Activated naive CD8-positive, alpha-beta T cell treated with anti-CD3 and anti-CD28 coated beads, Interleukin-2, amount 10 ng/mL, durations not matched to agents 7 days and 5 days (primary cell): ENCODE measurements at regions not wholly inside any gene's neighbourhood (a gene's known extent, or its start where the extent isn't known, plus 50 kb on each side); places are given as distances from the start of the nearest gene placed in this dataset.

Experiments used
- ATAC-seq: fragments of 150-1000 bp; cut with Tn5 transposase; one replicate; pipeline ENCODE4 v1.10.0; 2021; ENCODE audit warnings: low read depth, moderate library complexity
- POLR2A ChIA-PET: fragments of 350-600 bp; sonication (Branson Sonifier 250); formaldehyde crosslinking; loops from one replicate; lab custom pipeline; 2021; ENCODE audit warnings: antibody characterized with exemption; lab: Charles Lee
- DNase-seq: peaks from one replicate; pipeline ENCODE4 v3.0.0; 2021
- H3K27ac Mint-ChIP-seq: one replicate; pipeline ENCODE4 v1.8.0; 2022; ENCODE audit warnings: mild to moderate bottlenecking, mixed read lengths
- H3K27me3 Mint-ChIP-seq: one replicate; pipeline ENCODE4 v1.8.0; 2022; ENCODE audit warnings: mild to moderate bottlenecking, moderate library complexity, mixed read lengths
- H3K36me3 Mint-ChIP-seq: one replicate; pipeline ENCODE4 v1.8.0; 2021; ENCODE audit warnings: mild to moderate bottlenecking, mixed read lengths
- H3K4me1 Mint-ChIP-seq: one replicate; pipeline ENCODE4 v1.8.0; 2021; ENCODE audit warnings: mixed read lengths
- H3K4me3 Mint-ChIP-seq: one replicate; pipeline ENCODE4 v1.8.0; 2022; ENCODE audit warnings: mild to moderate bottlenecking, moderate library complexity, mixed read lengths
- H3K9me3 Mint-ChIP-seq: one replicate; pipeline ENCODE4 v1.8.0; 2021; ENCODE audit warnings: mixed read lengths

DNA sequence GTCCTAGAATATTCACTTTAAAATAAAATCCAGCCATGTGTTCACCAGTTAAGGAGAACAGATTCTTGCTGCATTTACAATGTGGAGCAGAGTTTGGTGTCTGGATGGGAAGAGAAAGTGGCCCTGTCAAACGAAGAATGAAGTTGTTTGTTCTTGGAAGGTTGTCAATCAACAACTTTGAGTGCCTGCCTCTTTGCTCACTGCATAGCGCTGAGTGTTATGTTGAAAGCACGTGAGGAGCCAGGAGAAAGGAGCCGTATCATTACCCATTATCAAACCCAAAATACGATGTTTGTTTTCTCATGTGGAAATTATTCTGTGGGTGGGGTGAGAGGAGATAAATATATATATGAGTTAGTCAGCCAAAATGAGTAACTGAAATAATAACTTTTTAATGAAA is 492.5 kb upstream of the POU3F3 start:
- Mint-ChIP-seq H3K4me1 (no peaks in the 10 kb centered on the region), H3K36me3 (no peaks in the 10 kb centered on the region), H3K27ac (no peak overlapping the region), H3K4me3 (no peak overlapping the region), H3K27me3 (peaks cover 4% of the 10 kb centered on the region), H3K9me3 (no peaks in the 10 kb centered on the region)
- no peak for ATAC-seq
- DNase-seq = no peak
- POLR2A ChIA-PET = no interaction called here

- no peak overlapping the region for H3K4me3 Mint-ChIP-seq
- POLR2A ChIA-PET = no interaction called here
- H3K27me3 Mint-ChIP-seq = peaks cover 4% of the 10 kb centered on the region
- H3K4me1 Mint-ChIP-seq = no peaks in the 10 kb centered on the region
- H3K27ac Mint-ChIP-seq = no peak overlapping the region
- H3K9me3 Mint-ChIP-seq = no peaks in the 10 kb centered on the region
- ATAC-seq = no peak
- no peak for DNase-seq
- H3K36me3 Mint-ChIP-seq = no peaks in the 10 kb centered on the region
These were observed 485.8 kb upstream of the POU3F3 start for GRCh38 chr2:104368089-104368488.

- H3K9me3 Mint-ChIP-seq = no peaks in the 10 kb centered on the region
- H3K27me3 Mint-ChIP-seq = no peaks in the 10 kb centered on the region
These were observed 482.7 kb upstream of the POU3F3 start for GRCh38 chr2:104371087-104371781.

GRCh38 chr2:104375206-104375605 is 478.7 kb upstream of the POU3F3 start:
- H3K4me3 Mint-ChIP-seq = no peak overlapping the region
- peaks cover 7% of the 10 kb centered on the region for H3K4me1 Mint-ChIP-seq
- no peak for DNase-seq
- no peaks in the 10 kb centered on the region for H3K27me3 Mint-ChIP-seq
- POLR2A ChIA-PET = no interaction called here
- no peak overlapping the region for H3K27ac Mint-ChIP-seq
- H3K36me3 Mint-ChIP-seq = peaks cover 5% of the 10 kb centered on the region
- no peaks in the 10 kb centered on the region for H3K9me3 Mint-ChIP-seq
- ATAC-seq = no peak

More at GRCh38 chr2:104371087-104371781, 482.7 kb upstream of the POU3F3 start:
- POLR2A ChIA-PET = no interaction called here
- H3K4me1 Mint-ChIP-seq = no peaks in the 10 kb centered on the region
- DNase-seq = no peak
- H3K27ac Mint-ChIP-seq = no peak overlapping the region
- no peaks in the 10 kb centered on the region for H3K36me3 Mint-ChIP-seq
- no peak overlapping the region for H3K4me3 Mint-ChIP-seq
- ATAC-seq = no peak

DNA sequence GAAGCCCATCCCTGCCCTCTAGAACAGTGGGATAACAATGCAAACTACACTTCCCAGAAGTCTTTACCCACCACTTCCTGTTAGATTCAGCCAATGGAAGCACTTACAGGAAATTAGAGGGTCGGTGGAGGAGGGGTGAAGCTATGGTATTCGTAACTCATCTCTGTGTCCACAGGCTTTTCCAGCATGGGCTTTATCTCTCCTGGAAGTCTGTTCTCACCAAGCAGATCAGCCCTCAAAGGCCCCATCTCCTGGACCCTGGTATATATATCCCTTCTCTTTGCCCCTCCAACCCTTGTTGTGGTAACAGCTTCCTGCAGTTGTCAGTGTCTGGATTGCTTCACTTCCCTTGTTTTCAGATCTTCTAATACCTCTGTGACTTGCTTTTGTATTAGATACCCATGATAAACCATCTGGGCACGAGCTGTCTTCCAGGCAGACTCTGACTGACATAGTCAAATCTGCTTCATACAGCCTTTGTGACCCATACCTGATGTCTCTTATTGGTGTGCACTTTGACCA is 475.0 kb upstream of the POU3F3 start:
- peak; percentile 31 for DNase-seq
- ATAC-seq = peak; percentile 83
- Mint-ChIP-seq H3K27ac (peak overlapping the region; percentile 92), H3K4me3 (peak overlapping the region; percentile 85), H3K9me3 (no peaks in the 10 kb centered on the region), H3K27me3 (no peaks in the 10 kb centered on the region), H3K4me1 (peaks cover 7% of the 10 kb centered on the region), H3K36me3 (peaks cover 5% of the 10 kb centered on the region)
- POLR2A ChIA-PET = no interaction called here

GRCh38 chr2:104384961-104385360 is 469.0 kb upstream of the POU3F3 start:
- Mint-ChIP-seq H3K36me3 (peaks cover 2% of the 10 kb centered on the region), H3K27ac (no peak overlapping the region), H3K9me3 (no peaks in the 10 kb centered on the region), H3K27me3 (no peaks in the 10 kb centered on the region), H3K4me3 (no peak overlapping the region), H3K4me1 (no peaks in the 10 kb centered on the region)
- POLR2A ChIA-PET = no interaction called here
- DNase-seq = no peak
- no peak for ATAC-seq

DNA sequence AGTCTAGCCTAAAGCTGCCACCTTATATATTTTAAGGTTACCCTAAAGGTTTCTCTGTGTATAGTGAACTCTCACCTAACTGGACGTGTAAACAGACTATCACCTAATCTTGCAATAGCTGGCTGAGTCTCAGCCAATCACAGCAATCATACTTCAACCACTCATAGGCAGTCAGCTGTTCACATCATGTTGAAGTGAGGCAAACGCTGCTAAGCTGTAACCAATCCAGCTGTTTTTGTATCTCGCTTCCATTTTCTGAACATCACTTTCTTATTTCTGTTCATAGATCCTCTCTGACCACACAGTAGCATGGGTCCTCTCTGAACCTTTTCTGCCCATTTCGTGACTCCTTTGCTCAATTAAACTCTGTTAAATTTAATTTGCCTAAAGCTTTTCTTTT is 468.2 kb upstream of the POU3F3 start:
- DNase-seq (no peak), ATAC-seq (no peak)
- H3K27ac Mint-ChIP-seq = no peak overlapping the region
- H3K9me3 Mint-ChIP-seq = no peaks in the 10 kb centered on the region
- POLR2A ChIA-PET = no interaction called here
- no peaks in the 10 kb centered on the region for H3K4me1 Mint-ChIP-seq
- no peak overlapping the region for H3K4me3 Mint-ChIP-seq
- no peaks in the 10 kb centered on the region for H3K36me3 Mint-ChIP-seq
- H3K27me3 Mint-ChIP-seq = no peaks in the 10 kb centered on the region

DNA sequence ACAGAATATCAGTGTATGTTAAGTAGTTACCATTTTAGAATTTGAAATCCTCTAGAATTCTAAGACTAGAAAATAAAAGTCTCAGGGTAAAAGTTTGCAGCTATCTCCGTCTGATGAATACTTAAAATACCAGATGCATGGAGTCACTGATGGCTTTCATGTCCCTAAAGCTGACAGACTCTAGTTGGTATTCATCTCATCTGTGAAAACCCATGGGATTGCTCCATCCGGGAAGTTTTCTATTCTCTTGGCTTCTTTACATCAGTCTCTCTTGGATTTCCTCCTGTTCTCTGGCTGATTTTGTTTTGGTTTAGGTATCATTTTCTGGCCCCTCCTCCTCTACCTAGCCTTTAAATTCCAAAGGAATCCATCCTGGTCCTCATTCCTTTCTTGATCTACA is 465.6 kb upstream of the POU3F3 start:
- no peaks in the 10 kb centered on the region for H3K9me3 Mint-ChIP-seq
- DNase-seq (no peak), ATAC-seq (no peak)
- no peak overlapping the region for H3K4me3 Mint-ChIP-seq
- no peak overlapping the region for H3K27ac Mint-ChIP-seq
- POLR2A ChIA-PET = no interaction called here
- peaks cover 5% of the 10 kb centered on the region for H3K27me3 Mint-ChIP-seq
- no peaks in the 10 kb centered on the region for H3K36me3 Mint-ChIP-seq
- no peaks in the 10 kb centered on the region for H3K4me1 Mint-ChIP-seq

- POLR2A ChIA-PET = no interaction called here
- H3K27ac Mint-ChIP-seq = no peak overlapping the region
- no peaks in the 10 kb centered on the region for H3K9me3 Mint-ChIP-seq
- no peaks in the 10 kb centered on the region for H3K27me3 Mint-ChIP-seq
- no peaks in the 10 kb centered on the region for H3K4me1 Mint-ChIP-seq
- no peaks in the 10 kb centered on the region for H3K36me3 Mint-ChIP-seq
- no peak overlapping the region for H3K4me3 Mint-ChIP-seq
- no peak for ATAC-seq
- DNase-seq = no peak
These were observed 451.1 kb upstream of the POU3F3 start for GRCh38 chr2:104402825-104403224.

DNA sequence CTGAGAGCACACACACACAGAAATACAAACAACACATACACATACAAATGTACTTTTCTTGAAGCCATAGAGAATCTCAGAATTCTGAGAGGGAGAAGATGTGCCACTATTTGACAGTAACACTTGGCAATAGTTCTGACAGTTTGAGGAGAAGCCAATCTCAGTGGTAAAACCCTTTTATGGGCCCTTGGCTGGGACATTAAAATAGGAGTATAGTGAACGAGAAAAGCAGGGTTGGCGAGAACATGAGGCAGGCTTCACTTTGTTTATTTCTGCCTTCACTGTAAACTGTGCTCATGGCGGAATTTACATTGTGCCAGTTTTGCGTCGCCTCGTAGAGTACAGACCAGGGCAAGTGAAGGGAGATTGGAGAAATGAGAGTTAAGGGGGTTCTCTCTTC is 449.4 kb upstream of the POU3F3 start:
- ATAC-seq (no peak), DNase-seq (no peak)
- POLR2A ChIA-PET = no interaction called here
- Mint-ChIP-seq H3K9me3 (no peaks in the 10 kb centered on the region), H3K36me3 (no peaks in the 10 kb centered on the region), H3K4me3 (no peak overlapping the region), H3K4me1 (no peaks in the 10 kb centered on the region), H3K27me3 (no peaks in the 10 kb centered on the region), H3K27ac (no peak overlapping the region)

- no peaks in the 10 kb centered on the region for H3K9me3 Mint-ChIP-seq
- no peak overlapping the region for H3K27ac Mint-ChIP-seq
- H3K4me1 Mint-ChIP-seq = no peaks in the 10 kb centered on the region
- POLR2A ChIA-PET = no interaction called here
- no peak for DNase-seq
- no peak overlapping the region for H3K4me3 Mint-ChIP-seq
- H3K27me3 Mint-ChIP-seq = no peaks in the 10 kb centered on the region
- H3K36me3 Mint-ChIP-seq = no peaks in the 10 kb centered on the region
- ATAC-seq = no peak
These were observed 448.3 kb upstream of the POU3F3 start for GRCh38 chr2:104405623-104406022.

DNA sequence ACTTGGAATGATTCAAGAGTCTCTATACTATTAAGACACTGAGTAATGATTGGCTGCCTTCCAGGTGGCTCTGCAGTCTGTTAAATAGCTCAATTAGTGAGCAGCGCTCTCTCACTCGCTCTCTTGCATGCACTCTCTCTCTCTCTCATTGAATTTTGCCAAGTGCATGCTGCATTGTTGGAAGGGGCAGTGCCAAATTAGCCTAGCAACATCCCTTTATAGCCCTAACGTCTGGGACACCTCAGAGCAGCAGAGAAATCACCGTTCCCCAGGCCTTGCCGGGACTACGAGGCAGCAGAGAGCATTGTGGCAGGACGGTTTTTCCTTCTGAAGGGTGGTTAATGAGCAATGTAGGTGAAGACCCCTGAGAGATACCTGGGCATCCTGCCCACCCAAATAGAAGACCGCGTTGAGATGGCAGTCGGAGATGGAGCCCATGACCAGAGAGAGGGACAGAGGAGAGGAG is 447.6 kb upstream of the POU3F3 start:
- DNase-seq = no peak
- Mint-ChIP-seq H3K27me3 (no peaks in the 10 kb centered on the region), H3K27ac (no peak overlapping the region), H3K4me1 (no peaks in the 10 kb centered on the region), H3K9me3 (no peaks in the 10 kb centered on the region), H3K4me3 (no peak overlapping the region), H3K36me3 (no peaks in the 10 kb centered on the region)
- POLR2A ChIA-PET = no interaction called here
- no peak for ATAC-seq

DNA sequence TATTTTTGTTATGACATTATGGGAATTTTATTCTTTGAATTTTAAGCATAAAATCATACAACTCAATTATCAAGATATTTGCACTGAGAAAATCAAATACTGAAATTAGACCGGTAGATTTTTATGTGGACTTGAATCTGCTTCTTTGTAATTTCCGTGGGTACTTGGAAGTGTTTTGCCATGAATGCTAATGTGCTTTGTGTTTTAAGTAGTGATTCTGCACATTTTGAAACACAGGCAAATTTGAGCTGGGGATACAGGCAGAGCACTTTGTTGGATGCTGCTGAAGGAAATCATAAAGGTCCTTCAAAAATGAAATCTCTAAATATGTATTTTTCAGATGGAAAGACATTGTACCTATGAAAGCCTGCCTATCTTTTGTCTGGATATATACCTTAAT is 446.3 kb upstream of the POU3F3 start:
- Mint-ChIP-seq H3K36me3 (no peaks in the 10 kb centered on the region), H3K27me3 (peaks cover 2% of the 10 kb centered on the region), H3K27ac (no peak overlapping the region), H3K4me3 (no peak overlapping the region), H3K4me1 (no peaks in the 10 kb centered on the region), H3K9me3 (no peaks in the 10 kb centered on the region)
- DNase-seq = no peak
- POLR2A ChIA-PET = no interaction called here
- ATAC-seq = no peak

DNA sequence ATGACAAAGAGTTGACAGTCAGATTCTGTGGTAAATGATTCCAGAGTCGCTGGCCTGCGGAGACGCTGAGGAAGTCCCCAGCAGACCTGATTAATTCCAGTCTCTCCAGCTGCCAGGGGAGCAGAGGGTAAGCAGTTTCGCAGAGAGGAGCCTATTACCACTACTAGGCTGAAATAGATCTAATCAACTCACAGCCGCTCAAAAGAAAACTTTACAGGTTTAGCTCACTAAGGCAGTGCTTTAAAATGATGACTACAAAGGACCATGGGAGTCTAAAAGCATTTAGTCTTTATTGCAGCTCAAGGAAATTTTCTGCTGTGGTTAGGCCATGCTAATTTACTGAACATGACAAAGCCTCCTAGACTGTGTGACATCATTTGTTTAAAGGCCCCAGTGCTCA is 445.6 kb upstream of the POU3F3 start:
- H3K36me3 Mint-ChIP-seq = no peaks in the 10 kb centered on the region
- H3K4me1 Mint-ChIP-seq = no peaks in the 10 kb centered on the region
- H3K9me3 Mint-ChIP-seq = no peaks in the 10 kb centered on the region
- peaks cover 2% of the 10 kb centered on the region for H3K27me3 Mint-ChIP-seq
- no peak overlapping the region for H3K4me3 Mint-ChIP-seq
- ATAC-seq (no peak), DNase-seq (no peak)
- POLR2A ChIA-PET = no interaction called here
- H3K27ac Mint-ChIP-seq = no peak overlapping the region
